HG03280 (cell line): ENCODE measurements at regions not wholly inside any gene's neighbourhood (a gene's known extent, or its start where the extent isn't known, plus 50 kb on each side); places are given as distances from the start of the nearest gene placed in this dataset.

ENCODE experiments used
- ATAC-seq: cut with Tn5 transposase; IDR thresholded peaks from one replicate; pipeline ENCODE4 v1.9.1; 2021; ENCODE audit warnings: mild to moderate bottlenecking, moderate library complexity; ENCODE audit not compliant: unreplicated experiment

DNA sequence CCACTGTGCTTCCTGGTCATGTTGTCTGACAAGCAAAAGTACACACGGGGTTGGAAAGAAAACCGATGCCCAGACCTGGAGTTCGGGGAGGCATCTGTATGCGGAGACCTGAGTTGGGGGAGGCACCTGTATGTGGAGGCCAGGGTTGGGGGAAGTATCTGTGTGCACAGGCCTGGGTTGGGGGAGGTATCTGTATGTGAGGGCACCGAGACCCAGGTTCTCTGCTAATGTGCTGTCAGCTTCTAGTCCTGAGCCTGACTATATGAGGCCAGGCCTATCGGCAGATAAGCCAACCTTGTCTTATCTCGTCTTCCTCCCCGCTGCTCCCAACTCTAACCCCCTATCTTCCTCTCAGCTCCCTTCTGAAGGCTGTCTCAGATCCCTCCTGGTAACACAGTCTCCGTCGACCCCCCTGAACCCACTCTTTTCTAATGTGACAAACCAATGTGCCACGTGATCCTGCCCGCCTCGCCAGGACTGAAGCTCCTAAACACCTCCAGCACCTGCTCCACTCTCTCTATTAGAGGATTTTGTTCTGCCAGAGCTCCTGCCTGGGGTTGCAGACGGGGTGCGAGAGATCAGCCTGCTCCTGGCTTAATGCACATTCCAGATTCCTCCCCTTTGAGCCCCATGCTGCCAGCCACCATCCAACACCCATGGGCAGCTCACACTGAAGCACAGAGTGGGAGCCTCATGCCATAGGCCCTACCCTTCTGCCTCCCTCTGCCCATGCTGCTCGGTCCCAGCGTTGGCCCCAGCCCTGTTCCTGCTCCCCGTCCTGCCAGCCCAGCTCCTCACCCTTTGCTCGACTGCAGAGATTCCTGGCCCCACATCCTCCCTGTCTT is 188.4 kb downstream of the SH3BP4 start:
- ATAC-seq = no peak

- ATAC-seq = no peak
These were observed 188.9 kb downstream of the SH3BP4 start for GRCh38 chr2:235140801-235141081.

DNA sequence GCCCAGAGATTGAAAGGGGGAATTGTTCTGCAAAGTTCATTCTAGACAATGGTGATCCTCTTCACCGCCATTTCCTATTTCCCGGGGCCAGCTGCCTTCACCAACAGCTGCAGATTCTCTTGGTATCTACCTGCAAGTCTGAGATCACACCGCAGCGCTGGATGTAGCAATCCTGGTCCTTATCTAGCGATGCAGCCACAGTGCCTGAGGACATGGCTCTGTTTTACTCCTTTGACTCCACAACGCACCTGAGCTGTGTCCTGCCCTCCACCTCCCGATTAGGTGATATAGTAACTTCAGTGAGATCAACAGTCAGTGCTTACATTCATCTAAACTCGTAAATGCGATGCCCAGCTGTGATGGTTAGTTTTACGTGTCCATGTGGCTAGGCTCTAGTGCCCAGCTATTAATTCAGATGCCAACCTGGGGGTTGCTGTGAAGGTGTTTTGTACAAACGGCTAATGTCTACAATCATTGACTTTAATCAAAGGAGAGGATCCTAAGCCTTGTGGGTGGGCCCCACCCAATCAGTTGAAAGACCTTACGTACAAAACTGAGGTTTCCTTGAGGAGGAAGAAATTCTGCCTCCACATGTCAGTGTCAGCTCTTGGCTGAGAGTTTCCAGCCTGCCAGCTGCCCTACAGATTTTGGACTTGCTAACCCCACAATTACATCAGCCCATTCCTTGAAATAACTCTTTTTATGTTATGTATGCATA is 189.8 kb downstream of the SH3BP4 start:
- ATAC-seq = no peak

- no peak for ATAC-seq
These were observed 190.8 kb downstream of the SH3BP4 start for GRCh38 chr2:235142601-235143000.

DNA sequence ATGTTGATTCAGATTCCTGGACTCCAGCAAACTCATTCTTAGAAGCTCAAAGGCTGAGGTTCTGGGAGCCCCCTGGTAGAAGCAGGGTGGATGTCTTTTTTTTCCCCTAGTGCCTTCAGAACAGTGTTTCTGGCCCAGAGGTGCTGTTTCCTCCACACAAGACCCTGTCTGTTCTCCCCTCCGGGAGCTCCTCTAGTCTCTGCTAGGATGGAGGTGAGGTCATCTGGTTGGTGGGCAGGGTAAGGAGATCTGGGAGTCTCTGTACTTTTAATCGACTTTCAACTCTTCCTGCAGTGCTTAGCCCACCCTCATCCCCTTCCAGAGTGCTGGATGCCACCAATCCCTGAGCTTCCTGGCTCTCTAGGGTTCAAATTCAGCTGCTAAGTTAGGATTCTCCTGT is 192.0 kb downstream of the SH3BP4 start:
- ATAC-seq = no peak

DNA sequence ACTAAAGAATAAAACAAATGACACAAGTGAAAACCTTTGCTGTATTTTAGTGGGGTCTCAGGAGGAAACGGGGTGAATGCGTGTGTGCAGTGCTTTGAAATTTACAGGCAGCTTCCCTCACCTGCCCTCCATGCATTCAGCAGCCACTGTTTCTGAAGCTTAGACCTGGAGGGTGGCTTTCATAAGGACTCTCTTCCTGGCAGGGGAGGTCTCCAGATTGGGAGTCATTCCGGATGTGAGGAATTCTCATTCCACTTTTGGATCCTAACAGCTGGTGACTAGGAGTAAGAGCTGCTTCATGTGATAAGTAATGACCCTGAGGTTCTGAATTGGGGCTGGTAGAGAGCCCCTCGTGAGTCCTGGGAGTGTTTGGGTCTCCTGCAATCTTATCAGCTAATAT is 192.5 kb downstream of the SH3BP4 start:
- ATAC-seq = no peak

DNA sequence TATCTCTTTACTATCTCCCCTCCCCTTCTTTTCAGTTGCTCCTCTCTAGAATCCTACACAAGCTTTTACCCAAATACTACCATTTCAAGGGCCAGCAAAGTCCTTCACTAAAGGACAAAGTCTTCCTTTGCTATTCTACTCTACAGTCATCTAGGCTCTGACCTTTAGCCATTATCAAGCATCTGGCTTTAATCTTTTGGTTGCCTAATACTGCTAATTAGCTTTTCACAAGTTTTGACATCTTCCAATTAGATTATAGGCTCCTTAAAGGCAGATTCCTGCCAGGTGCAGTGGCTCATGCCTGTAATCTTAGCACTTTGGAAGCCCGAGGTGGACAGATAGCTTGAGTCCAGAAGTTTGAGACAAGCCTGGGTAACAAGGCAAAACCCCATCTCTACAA is 194.4 kb downstream of the SH3BP4 start:
- no peak for ATAC-seq

DNA sequence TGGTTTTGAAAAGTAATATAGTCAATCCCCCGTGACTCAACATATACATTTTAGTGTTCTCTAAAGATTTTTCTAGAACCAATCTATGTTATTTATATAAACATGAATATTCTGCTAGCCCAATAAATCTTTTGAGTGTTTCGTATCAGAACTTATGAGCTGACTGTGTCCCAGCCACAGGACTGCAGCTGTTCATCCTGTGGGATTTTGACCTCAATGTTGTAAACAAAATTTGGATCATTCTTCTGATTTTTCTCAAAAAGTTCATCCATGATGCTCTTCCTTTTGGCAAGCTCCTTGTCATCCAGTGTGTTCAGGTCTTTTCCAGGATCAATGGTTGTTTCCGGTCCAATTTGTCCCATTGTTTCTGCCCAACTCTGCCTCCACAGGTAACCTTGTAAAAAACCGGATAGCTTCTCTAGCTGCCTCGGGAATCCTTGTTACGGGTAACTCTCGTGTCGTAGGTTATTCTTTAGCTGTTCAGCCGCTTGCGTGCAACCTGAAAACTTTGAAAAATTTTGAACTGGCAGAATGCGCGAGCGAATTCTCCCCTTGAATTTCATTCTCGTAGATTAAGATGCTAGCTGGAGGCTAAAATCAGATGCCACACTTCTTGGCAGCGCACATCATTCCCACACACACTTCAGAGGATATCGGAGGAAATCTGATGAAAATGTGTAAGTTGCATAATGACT is 195.2 kb downstream of the SH3BP4 start:
- ATAC-seq = no peak

- ATAC-seq = no peak
These were observed 196.7 kb downstream of the SH3BP4 start for GRCh38 chr2:235148201-235149170.

DNA sequence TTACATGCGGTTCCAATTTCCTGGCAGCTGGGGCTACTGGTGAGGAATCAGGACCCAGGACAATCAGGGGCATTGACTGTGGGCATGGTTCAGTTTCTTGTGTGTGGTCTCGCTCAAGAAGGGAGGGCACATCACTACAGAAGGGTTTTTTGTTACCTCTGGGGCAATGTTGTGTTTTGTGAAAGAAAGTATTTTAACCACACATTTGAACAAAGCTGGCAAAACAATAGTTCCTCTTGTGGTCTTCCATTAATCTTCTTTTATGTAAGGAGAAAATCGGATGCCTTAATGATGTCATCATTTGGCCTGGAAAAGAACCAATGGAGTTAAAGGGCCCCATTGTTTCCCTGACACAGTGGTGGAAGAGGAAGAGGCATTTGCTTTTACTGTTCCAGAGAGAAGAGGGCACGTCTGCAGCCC is 197.4 kb downstream of the SH3BP4 start:
- ATAC-seq = no peak

- no peak for ATAC-seq
These were observed 197.9 kb downstream of the SH3BP4 start for GRCh38 chr2:235149736-235150135.

DNA sequence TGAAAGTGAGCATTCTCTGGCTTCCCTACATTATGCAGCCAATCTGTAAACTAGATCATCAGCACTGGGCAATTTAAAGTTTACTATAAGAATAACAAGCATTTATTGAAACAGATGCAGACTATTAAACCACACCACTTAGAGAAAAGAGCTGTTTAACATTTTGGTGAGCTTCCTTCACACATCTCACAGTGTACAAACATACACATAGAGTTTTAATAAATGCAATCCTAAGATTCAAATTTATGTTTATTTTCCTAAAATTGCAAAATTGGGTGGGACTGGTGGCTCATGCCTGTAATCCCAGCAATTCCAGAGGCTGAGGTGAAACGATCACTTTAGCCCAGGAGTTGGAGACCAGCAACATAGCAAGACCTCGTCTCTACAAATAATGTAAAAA is 199.3 kb downstream of the SH3BP4 start:
- ATAC-seq = no peak

- no peak for ATAC-seq
These were observed 203.3 kb downstream of the SH3BP4 start for GRCh38 chr2:235155163-235155562.

- no peak for ATAC-seq
These were observed 204.2 kb downstream of the SH3BP4 start for GRCh38 chr2:235156055-235156454.

DNA sequence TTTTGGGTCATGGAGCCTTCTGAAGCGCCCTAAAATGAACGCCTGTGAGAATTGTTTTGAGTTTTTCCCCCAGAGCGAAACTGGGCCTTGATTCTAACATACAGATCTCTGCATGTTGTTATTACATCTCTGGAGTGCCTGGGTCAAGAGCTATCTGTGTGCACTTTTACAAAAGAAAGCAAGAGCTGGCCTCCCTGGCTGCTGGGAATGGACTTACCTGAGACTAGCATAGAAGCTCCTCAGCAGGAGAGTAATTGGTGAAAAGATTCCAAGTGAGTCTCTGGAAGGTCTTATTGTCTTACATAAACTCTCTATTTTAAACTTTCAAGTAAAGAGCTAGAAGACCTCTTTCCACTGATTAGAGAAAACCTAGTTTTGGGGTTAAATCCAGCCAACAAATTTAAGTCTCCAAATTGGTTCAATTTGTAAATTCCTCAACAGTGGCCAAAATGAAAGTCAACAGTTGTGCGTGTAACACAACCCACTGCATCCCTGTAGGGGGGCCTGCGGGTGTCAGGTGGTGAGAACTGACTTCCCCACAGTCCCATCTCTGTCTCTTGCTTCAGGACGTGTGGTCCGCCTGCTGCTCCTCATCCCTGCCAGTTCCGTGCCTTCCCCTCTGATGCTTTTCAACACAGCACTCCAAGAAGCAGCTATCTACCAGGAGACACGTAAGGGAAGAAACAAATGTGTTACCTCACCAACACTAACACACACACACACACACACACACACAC is 206.1 kb downstream of the SH3BP4 start:
- ATAC-seq = no peak

DNA sequence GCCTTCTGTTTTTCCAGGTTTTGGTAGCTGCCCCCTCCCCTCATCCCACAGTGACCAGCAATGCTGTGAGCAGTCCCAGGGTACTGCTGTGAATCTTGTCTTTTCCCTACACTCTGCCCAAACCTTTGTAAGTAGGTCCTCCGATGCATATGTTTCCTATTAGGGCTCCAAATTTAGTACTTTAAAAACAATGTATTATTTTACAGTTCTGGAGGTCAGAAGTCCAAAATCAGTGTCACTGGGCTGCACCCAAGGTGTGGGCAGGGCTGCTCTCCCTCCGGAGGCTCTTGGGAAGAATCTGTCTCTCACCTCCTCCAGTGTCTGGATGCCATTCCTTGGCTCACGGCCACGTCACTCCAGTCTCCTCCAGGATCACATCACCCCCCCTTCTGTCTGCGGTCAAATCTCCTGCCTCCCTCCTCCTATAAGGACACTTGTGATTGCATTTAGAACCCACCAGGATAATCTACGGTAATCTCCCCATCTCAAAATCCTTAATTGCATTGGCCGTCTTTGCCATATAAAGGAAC is 208.5 kb downstream of the SH3BP4 start:
- no peak for ATAC-seq

- no peak for ATAC-seq
These were observed 209.7 kb downstream of the SH3BP4 start for GRCh38 chr2:235161565-235161964.

GRCh38 chr2:235162082-235162836 is 210.4 kb downstream of the SH3BP4 start:
- no peak for ATAC-seq

DNA sequence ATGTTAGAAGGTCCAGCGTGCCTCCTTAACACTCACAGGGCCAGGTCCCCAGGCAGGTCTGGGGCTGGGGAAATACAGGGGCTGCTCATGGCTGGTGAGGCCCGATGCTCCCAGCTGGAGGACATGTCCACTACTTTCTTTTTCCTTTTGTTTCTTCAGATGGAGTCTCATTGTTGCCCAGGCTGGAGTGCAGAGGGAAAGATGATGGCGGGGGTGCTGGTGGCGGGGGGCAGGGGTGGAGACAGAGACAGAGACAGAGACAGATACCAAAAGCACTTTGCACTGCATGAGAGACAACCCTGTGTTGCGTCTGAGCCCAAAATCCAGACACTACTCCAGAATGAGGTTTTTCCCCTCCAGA is 211.0 kb downstream of the SH3BP4 start:
- ATAC-seq = no peak
